ENCODE measurements at regions not wholly inside any gene's neighbourhood (a gene's known extent, or its start where the extent isn't known, plus 50 kb on each side); places are given as distances from the start of the nearest gene placed in this dataset.

DNA sequence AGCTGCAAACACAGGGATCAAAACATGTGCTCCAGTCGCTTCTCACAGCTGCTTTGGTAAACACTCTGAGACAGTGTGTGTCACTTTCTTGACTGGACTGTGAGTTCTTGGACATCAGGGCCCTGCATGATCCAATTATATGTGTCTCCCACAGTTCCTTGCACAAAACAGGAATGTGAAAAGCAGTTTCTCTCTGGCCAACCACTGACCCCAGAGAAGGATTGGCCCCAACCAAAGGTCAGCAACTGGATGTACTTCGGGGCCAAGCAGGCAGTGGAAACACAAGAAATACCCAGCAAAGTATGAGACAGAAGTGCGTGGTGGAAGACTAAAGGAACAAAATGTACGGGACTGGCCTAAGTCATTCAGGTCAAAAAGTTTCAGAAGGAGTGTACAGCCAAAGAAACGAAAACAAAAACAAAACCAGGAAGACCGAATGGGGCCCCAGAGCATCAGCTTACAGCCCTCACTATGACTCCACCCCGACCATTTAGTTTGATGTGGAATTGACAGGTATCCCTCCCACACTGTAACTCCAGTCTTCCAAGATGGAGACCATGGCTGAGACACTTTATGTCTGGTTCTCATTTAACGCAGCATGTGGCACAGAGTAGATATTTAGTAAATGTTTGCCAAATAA is 76.7 kb upstream of the LPP start:
- DNase-seq, result no peak

DNA sequence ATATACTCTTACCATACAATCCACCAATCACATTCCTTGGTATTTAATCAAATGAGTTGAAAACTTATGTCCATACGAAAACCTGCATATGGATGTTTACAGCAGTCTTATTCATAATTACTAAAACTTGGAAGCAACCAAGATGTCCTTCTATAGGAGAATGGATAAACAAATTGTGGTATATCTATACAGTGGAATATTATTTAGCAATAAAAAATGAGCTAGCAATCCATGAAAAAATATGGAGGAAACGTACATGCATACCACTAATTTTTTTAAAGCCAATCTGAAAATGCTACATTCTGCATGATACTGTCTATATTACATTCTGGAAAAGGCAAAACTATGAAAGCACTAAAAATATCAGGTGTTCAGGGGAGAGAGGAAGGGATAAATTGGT is 73.9 kb upstream of the LPP start:
- DNase-seq, result no peak

DNA sequence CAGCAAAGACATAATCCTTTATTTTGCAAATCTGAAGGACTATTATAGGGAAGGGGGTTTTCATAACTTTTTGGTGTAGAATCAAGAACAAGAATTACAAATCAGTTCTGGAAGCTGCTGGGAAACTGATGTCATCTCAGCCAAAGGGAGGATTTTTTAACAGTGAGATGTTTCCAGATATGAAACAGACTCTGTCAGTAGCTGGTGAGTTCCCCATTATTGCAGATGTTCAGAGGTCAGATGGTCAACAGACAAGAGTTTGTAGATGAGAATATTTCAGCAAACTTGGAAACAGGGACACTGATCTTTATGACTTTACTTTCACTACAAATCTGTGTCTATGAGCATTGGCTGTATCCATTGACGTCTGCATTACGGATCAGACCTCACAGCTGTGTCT is 71.9 kb upstream of the LPP start:
- DNase-seq, result no peak

DNA sequence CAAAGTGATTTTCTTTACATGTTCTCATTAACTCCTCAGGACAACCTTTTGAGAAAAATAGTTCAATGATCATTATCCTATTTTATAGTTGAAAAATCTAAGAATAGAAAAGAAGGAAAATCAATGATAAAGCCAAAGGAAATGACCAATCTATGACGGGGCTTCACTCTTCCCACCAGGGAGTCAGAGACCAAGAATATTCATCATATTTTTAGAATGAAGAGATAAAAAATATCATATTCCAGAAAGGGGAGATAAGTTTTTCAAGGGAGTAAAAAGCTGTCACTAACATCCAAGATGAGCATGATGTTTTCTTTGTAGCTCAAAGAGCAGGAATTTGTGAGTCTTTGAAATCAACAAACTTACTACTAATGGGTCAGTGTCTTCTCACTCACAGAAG is 71.5 kb upstream of the LPP start:
- DNase-seq, result no peak

DNA sequence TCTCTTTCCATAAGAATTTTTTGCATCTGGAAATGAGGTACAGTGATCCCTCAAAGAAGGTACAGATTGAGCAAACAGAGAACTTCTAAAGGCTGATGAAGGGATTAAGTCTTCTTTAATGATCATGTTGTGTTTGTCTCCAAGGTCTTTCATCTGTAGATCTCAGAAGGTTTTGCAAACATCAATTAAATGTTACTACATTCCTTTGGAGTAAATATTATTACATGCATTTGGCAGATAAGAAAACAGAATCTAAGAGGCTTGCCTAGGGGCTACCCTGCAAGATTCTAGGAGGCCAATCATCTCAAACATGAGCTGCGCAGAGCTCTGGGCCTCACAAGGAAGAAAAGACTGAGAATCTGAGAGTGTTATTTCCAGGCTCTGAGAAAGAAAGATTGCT is 70.9 kb upstream of the LPP start:
- DNase-seq, result no peak

DNA sequence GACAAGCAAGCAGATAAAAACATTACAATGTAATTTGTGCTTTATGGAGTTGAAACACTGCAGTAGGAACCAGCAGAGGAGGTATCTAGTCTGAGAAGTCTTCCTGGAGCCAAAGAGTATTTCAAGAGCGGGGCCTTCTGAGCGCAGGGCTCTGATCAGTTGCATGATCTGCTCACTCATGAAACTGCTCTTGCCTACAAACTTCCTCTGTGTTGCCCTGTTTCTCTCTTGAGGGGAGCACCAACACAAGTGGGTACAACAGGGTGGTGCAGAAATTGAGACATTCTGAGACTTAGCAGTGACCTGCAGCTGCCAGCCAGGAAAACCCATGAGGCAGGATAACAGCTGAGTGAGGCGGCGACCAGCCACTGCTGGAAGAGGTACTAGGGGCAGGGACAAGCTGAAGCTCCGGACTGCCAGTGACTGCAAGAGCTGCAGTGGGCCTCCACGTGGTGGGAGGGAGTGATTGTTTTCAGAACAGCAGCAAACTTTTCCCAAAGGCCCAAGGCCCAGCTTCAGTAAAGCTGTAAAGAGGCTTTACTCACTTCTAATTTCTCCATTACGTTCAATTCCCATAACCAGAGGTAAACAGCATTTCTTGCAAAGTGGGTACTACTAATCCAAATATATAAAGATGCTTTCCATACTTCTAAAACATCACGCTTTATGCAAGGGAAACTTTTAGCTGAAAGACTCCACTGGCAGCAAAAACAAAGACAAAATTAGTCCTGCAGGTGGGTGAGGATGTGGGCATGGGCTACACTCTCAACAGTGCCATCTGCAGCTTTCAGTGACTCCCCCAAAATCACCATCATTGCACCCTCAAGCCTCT is 69.0 kb upstream of the LPP start:
- DNase-seq, result no peak

DNA sequence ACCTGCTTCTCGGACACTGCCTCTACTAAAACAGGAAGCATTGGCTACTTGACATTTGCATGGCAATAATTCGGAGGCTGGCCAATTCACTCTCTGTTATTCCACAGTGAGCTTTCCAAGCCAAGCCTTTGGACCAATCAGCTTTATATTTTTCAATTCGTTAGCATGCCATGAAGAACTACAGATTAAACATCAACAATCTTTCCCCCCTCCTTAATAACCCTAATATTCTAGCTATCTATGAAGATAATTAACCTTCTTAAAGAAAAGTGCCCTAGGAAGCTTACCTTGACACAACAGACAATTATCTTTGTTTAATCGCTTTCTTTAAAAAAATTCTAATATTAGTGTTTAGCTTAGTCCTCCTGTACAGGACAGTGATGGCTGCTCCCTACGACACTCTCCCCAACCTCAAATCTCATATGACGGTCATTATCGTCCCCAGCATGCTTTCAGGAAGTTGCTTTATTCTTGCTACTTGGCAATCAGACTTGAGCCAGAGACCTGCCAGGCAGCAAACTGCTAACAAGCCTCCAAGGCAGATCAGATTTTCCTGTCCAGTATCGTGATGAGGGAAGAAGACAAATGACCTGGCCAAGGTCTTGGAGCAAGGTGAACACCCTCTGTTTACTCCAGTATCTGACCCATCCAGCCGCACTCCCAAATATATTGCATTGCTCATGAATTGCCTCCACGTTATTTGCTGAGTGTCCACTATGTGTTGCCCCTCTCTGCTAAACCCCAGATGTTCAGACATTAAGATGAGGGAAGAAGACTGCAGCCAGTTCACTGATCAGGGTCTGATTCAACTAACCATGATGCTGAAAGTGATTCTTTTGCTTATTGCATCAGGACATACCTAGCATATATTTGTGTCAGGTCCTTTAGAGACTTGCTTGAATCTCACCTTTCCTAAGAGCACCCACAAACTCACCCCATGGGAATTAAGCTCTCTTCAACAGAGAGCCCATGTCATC is 68.1 kb upstream of the LPP start:
- DNase-seq, result no peak

DNA sequence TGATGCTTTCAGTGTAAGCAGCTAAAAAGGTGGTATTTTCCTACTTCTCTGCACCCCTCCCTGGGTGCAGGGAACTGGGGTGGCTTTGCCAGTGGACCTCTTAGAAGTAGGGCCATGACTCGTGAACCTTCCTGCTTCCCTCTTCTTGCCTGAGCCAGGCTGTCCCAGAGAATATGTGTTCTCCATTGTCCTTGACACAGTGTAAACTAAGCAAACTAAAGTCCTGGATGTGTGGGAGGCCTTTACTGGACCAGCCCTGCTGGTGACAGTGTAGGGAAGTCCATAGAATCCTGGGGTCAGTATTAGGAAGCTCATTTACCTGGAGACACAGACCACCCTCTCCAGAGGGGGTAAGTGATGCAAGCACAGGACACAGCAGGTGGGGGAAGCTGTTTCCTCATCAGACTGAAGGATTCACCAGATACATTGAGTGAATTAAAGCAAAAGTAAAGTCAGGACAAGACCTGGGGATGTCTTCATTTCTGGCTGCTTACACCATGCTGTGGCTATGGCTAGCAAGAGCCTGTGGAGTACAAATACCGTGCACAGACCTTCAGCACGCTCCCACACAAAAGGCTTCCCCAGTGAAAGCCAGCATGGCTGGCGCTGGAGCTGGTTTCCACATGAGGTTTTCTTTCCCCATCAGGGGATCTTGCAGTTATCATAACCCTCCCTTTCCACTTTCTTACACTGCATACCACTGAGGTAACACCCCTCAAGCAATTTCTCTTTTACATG is 64.8 kb upstream of the LPP start:
- DNase-seq, result no peak

DNA sequence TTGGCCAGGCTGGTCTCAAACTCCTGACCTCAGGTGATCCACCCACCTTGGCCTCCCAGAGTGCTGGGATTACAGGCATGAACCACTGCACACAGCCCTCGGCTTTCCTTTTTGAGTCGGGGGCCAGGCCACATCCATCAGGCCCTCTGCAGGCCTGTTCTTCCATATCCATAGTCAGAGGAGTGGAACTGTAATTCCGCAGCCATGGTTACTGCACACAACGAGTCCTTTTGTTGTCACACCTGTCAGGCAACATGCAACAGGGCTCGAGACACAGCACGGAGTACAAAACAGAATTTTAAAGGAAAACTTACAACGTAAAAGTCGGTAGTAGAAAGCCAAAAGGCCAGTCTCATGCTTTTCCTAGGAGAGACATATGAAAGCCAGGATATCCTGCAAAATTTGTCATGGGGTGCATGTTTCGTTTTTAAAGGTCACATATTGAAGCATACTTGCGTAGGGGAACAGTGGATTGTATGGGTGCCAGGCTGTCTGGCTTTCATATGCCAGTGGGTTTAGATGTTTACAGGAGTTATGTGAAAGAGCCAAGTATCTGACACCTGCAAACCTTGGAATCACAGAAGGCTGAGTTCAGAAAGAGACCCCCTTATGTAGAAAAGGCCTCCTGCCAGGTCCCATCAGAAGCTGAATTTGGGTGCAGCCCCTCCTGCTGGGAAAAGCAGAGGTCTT is 63.2 kb upstream of the LPP start:
- no peak for DNase-seq

DNA sequence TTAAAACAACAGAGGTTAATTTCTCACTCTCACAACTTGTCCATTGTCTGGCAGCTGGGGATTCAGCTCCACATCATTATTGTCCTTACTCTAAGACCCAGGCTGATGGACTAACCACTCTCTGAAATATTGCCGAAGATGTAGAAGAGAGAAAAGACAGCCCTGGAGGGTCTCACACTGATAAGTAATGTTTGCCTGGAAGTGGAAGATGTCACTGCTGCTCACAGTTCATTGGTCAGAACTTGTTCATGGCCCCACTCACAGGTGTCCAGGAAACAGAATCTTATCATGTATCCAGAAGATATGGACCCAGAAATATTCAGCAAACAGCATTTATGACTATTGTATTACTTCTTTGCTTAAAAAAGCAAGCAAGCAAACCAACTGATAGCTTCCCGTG is 62.2 kb upstream of the LPP start:
- DNase-seq, result no peak

DNA sequence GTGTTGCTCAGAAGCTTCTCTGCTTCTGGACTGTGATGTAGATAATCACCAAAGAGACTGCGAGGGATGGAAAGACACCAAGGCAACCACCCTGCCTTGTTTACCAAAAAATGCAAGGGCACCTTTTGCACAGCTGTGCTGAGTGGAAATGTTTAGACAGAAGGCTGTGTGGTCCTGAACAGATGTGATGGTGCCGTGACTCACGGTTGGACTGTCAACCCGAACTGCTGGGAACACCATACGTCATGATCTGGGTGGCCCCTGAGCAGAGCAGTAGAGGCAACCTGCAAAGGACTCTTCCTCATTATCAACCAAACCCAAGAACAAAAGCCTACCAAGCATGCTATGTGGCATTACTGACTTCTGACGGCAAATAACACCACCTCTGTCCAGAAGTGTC is 61.3 kb upstream of the LPP start:
- DNase-seq, result peak; percentile 30

DNA sequence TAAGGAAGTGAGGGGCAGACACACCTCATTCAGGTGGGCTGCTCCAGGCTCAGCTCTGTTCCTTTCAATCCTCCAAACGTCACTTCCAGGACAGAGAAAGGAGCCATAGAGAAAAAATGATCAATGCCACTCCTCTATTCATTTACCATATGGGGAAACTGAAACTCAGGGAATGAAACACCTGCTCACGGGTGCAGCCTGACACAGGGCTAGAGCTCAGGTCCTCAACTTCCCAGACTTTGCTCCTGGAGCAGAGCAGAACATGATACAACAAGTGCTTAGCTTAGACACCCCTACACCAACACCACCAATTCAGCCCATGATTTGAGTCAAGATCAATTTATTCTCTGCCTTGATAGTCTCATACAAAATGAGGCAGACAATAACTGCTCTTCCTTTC is 58.5 kb upstream of the LPP start:
- DNase-seq, result no peak

DNA sequence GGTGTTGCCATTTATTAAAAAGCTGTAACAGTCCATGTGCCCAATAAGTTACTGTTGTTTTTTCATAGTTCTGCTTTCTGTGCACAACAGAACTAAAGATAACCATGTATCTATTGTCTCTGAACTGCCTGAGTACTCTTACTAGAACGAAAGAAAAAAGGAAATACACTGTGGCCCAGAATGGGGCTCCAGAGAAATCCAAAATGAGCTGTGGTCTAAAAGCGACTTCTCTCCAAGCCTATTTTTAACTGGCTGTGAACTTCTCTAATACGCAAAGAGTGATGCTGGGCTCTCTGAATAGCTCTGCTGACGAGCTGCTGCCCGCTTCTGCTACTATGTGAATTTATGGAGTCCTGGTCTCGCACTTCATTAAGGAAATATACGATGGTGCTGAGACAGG is 56.2 kb upstream of the LPP start:
- DNase-seq, result no peak

DNA sequence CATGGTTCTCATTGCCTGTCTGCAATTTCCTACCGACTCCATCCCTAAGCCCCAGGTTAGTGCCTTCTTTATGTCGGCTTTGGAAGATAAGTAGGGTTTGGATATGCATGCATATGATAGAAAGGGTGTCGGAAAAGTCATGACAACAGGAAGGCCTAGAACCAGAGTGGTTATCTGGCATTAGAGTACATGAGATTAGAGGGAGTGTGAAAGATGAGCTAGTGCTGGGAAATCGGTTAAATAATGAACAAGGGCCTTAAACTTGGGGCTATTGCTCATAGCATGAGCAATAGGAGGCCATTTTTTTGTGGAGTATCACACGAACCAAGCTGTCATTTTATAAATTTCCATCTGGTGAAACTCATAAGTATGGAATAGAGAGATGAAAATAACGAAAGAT is 54.0 kb upstream of the LPP start:
- DNase-seq, result no peak

DNA sequence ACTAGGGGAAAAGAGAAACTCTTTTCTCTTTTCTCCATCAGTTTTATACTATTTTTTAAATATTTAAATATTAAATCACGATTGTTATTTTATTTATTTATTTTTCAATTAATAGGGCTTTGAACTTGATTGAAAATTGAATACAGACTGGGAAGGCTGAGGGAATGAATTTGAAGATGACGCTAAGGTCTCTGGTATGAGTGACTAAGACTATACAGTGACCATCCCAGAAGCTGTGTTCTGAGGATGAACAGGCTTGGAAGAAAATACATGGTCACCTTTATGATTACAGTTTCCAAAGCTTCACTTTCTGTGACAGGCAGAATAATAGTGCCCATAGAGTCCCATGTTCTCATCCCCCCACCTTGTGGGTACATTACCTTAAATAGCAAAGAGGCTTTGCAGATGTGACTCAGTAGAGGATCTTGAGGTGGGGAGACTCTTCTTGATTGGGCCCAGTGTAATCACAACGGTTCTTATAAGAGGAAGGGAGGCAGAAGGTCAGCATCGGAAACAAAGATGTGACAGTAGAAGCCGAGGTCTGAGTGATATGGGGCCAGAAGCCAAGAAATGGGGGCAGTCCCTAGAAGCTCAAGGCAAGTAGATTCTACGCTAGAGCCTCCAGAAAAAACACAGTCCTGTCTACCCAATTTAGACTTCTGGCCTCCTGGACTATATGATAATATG is 51.0 kb upstream of the LPP start:
- no peak for DNase-seq

DNA sequence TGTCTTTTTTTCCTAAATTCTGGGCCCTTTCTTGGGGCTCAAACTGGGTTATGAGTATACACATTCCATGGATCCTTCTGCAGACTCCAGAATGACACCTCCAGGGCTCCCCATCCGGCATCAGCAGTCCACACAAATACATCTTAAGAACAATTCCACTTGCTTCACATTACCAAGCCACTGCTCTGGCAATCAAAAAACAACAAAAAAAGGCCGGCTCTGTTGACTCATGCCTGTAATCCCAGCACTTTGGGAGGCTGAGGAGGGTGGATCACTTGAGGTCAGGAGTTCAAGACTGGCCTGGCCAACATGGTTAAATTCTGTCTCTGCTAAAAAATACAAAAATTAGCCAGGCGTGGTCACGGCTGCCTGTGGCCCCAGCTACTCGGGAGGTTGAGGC is 49.9 kb upstream of the LPP start:
- no peak for DNase-seq

All from stimulated activated CD4-positive, alpha-beta T cell treated with anti-CD3 and anti-CD28 coated beads, Interleukin-4, amount 100 ng/mL, for 1 hour (primary cell).